Esophagus squamous epithelium (tissue), 4 donors: ENCODE measurements at regions not wholly inside any gene's neighbourhood (a gene's known extent, or its start where the extent isn't known, plus 50 kb on each side); places are given as distances from the start of the nearest gene placed in this dataset.

Source experiments
- POLR2A ChIP-seq, 4 donors: fragments of 450-650 bp; IDR thresholded peaks; one replicate each; pipeline ENCODE4 v1.6.1; 2017; ENCODE audit warnings: antibody characterized with exemption in 4 of 4, mild to moderate bottlenecking in 4 of 4, moderate library complexity in 3 of 4
- TF ChIP-seq, protein P1 (sequence below), 6 experiments: fragments of 450-650 bp in 4 of 6; fragments of 200-600 bp in 2 of 6; sonication (generic) in 2 of 6; IDR thresholded peaks; one replicate each; pipeline ENCODE4 v1.5.1; 2016 to 2019; ENCODE audit warnings: antibody characterized with exemption in 6 of 6, mild to moderate bottlenecking in 4 of 6, moderate library complexity in 4 of 6

DNA sequence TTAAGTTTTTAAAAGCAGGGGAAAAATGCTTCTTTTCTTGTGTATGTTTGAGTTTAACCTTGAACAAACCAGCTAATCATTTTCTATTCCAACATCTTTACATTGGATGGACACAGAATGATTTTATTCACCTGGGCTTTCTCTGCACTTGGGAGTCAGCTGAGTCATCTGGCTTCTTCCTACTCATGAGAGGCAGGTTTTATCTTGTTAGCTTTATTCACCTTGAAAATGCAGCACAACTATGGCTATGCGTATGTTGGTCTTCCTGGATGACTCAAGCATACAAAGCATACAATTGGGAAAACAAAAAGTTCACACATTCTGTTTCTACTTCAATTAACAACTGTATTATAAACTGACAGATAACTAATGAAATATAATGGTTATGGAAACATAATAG is 737.7 kb downstream of the FRK start:
- no peak for TF ChIP-seq POLR2A (IDR thresholded peaks at IDR 0.05)
- TF ChIP-seq, protein P1, sequence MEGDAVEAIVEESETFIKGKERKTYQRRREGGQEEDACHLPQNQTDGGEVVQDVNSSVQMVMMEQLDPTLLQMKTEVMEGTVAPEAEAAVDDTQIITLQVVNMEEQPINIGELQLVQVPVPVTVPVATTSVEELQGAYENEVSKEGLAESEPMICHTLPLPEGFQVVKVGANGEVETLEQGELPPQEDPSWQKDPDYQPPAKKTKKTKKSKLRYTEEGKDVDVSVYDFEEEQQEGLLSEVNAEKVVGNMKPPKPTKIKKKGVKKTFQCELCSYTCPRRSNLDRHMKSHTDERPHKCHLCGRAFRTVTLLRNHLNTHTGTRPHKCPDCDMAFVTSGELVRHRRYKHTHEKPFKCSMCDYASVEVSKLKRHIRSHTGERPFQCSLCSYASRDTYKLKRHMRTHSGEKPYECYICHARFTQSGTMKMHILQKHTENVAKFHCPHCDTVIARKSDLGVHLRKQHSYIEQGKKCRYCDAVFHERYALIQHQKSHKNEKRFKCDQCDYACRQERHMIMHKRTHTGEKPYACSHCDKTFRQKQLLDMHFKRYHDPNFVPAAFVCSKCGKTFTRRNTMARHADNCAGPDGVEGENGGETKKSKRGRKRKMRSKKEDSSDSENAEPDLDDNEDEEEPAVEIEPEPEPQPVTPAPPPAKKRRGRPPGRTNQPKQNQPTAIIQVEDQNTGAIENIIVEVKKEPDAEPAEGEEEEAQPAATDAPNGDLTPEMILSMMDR (IDR thresholded peaks at IDR 0.05): no peak
